ENCODE measurements at regions not wholly inside any gene's neighbourhood (a gene's known extent, or its start where the extent isn't known, plus 50 kb on each side); places are given as distances from the start of the nearest gene placed in this dataset.

DNA sequence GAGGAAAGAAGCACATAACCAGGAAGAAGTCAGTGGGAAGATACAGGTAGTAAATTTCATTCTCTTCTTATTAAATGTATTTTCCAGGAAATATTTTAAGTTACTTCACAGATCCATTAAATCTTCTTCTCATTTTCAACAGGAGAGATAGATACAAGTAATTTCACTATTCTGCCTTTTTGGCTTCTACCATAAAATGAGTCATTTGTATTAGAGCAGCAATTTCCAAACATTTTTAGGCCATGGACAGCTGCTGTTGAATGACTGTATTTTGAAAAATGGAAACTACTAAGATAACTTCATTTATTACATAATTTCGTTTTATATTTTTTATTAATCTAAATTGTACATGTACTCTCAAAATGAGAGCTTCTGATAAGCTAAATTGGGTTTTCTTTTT lies 809.6 kb upstream of the API5 start:
- Histone ChIP-seq H3K9me3 (no peaks in the 10 kb centered on the region), H3K4me1 (no peaks in the 10 kb centered on the region), H3K27ac (no peak overlapping the region), H3K4me3 (no peak overlapping the region), H3K27me3 (no peaks in the 10 kb centered on the region), H3K36me3 (replicated peaks in 1 of 2; ENCODE audit: insufficient read depth in 1 of 2, low read depth in 2 of 2) (no peaks in the 10 kb centered on the region)
- intact Hi-C loops (cut with DNase I) = no loop called here
- no peak for TF ChIP-seq CTCF (IDR thresholded peaks at IDR 0.05)
- no peak for TF ChIP-seq POLR2A (IDR thresholded peaks at IDR 0.05)
- ATAC-seq (no peak), DNase-seq (no peak)
- WGBS, 2 donors = 0 to 32% methylated on average over 1 of the region's 1 CpG

- Histone ChIP-seq H3K27me3 (no peaks in the 10 kb centered on the region), H3K4me1 (no peaks in the 10 kb centered on the region), H3K36me3 (replicated peaks in 1 of 2; ENCODE audit: insufficient read depth in 1 of 2, low read depth in 2 of 2) (no peaks in the 10 kb centered on the region), H3K27ac (no peak overlapping the region), H3K4me3 (no peak overlapping the region), H3K9me3 (no peaks in the 10 kb centered on the region)
- TF ChIP-seq POLR2A (IDR thresholded peaks at IDR 0.05) (no peak), CTCF (IDR thresholded peaks at IDR 0.05) (no peak)
- ATAC-seq = peak; percentile 27
- 58 to 61% methylated on average over 4 of the region's 4 CpGs for WGBS, 2 donors
- peak in 1 of 4 donors; percentile 2 for DNase-seq
- intact Hi-C loops (cut with DNase I) = loop anchor here (10.0 kb wide), 1 partner anchor 1057 kb away; no protein-coding TSS in a partner anchor
These were observed 789.8 kb upstream of the API5 start for GRCh38 chr11:42521994-42522393.

DNA sequence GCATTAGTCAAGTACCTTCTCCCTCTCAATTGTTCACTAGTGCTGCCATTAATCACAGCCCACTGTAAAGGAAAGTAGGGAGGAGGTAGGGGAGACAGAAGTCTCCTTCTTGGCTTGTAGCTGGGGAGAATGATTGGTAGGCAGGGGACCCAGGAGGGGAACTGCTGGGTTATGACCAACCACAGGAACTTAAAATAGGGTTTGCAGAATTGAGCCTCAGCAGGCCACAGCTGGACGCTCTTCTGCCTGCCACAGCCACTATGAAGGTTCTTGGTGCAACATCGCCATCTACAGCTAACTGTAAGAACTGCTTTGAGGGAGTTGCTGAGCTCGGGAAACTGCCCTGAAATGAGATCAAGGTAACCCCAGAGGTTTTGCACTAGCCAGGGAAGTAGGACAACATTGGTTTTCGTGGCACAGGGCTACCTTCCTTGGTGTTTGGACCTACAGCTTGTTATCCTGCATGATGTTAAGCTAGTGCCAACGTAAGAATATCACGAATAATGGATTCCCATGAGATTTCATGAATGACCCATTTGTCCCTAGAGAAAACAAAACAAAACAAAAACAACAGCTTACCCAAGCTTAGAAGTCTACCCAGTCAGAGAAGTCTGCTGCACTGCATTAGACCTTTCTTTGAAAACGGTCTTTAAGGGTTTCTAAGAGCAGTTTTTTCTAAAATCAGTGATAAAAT lies 787.1 kb upstream of the API5 start:
- H3K27me3 ChIP-seq = no peaks in the 10 kb centered on the region
- no peak overlapping the region for H3K4me3 ChIP-seq
- peak; percentile 41 to 81 (median 73) for TF ChIP-seq CTCF (IDR thresholded peaks at IDR 0.05)
- no peak for TF ChIP-seq POLR2A (IDR thresholded peaks at IDR 0.05)
- H3K27ac ChIP-seq = no peak overlapping the region
- peak; percentile 42 to 65 (median 49) for DNase-seq
- ATAC-seq = peak; percentile 83
- H3K4me1 ChIP-seq = no peaks in the 10 kb centered on the region
- intact Hi-C loops (cut with DNase I) = loop anchor here (10.0 kb wide), 1 partner anchor 1060 kb away; no protein-coding TSS in a partner anchor
- H3K36me3 ChIP-seq (replicated peaks in 1 of 2; ENCODE audit: insufficient read depth in 1 of 2, low read depth in 2 of 2) = no peaks in the 10 kb centered on the region
- no peaks in the 10 kb centered on the region for H3K9me3 ChIP-seq
- WGBS, 2 donors = 2 to 3% methylated on average over 6 to 7 of the region's 7 CpGs

DNA sequence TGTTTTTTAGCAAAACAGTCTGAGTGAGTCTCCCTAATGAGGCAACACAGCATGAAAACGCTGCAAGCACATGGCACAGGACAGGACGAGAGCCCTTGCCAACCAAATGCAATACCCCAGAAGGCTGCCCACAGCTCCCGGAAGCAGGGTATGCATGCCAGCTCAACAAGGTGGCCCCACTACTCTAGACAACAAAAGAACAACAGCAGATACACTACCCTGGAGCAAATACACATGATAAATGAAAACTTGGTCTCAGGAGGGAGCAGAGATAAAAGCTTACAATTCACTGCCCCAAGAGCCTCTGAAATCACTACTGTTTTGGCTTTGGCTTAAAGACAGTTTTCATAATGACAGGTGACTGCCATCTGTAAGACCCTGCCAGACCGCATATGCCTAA lies 785.4 kb upstream of the API5 start:
- H3K27me3 ChIP-seq = no peaks in the 10 kb centered on the region
- WGBS, 2 donors = 26 to 37% methylated on average over 4 of the region's 4 CpGs
- intact Hi-C loops (cut with DNase I) = loop anchor here (10.0 kb wide), 1 partner anchor 1062 kb away; no protein-coding TSS in a partner anchor

More for the DNA sequence above, 785.4 kb upstream of the API5 start:
- no peaks in the 10 kb centered on the region for H3K36me3 ChIP-seq (replicated peaks in 1 of 2; ENCODE audit: insufficient read depth in 1 of 2, low read depth in 2 of 2)
- no peaks in the 10 kb centered on the region for H3K9me3 ChIP-seq
- H3K27ac ChIP-seq = no peak overlapping the region
- H3K4me1 ChIP-seq = no peaks in the 10 kb centered on the region
- no peak overlapping the region for H3K4me3 ChIP-seq
- no peak for TF ChIP-seq POLR2A (IDR thresholded peaks at IDR 0.05)
- no peak for TF ChIP-seq CTCF (IDR thresholded peaks at IDR 0.05)
- ATAC-seq = no peak
- no peak for DNase-seq
